ENCODE measurements at regions not wholly inside any gene's neighbourhood (a gene's known extent, or its start where the extent isn't known, plus 50 kb on each side); places are given as distances from the start of the nearest gene placed in this dataset.
"Not testable (repeated sequence)": the region's sequence is repeated elsewhere in the genome, so short reads cannot be mapped to it uniquely, and the experiment has no call there.

GRCh38 chr14:105752420-105752819 is 226.0 kb downstream of the TMEM121 start:
- H3K27me3 ChIP-seq; H3K4me3 ChIP-seq; H3K27ac ChIP-seq; intact Hi-C loops (cut with DNase I); H3K4me1 ChIP-seq; H3K36me3 ChIP-seq (replicated peaks in 1 of 2; ENCODE audit: insufficient read depth in 1 of 2, low read depth in 2 of 2); H3K9me3 ChIP-seq; ATAC-seq; DNase-seq: not testable (repeated sequence)
- WGBS, 2 donors, result 46% methylated on average over 4 of the region's 7 CpGs; no CpG with 5 or more reads in 1 of the 2 donors

DNA sequence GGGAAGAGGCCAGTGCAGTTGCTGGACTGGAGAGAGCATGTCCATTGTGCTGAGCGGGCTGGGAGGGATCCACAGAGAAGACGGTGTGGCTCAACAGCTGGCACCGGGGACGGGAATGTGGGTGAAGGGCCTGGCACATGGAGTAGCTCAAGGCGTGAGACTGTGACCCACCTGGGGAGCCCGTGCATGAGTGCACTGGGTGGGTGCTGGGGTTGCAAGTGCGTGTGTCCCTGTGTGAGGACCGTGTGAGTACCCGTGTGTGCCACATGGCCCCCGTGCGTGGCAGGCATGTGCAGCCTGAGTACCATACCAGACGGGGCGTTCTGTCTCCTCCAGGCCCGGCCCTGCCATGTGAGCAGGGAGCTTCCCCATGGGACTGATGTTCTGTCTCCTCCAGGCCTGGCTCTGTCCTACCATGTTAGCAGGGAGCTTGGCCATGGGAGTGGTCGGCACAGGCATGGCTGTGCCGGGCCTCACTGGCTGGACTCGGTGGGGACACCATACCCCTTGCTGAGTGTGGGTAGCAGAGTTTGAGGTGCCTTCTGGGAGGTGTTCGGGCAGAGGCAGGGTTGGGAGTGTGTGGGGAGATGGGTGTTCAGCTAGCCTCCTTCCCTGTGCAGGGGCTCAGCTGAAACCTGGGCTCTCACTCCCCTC is 234.4 kb downstream of the TMEM121 start:
- peak overlapping the region in 1 of 4 donors; percentile 57 for H3K27ac ChIP-seq
- no peaks in the 10 kb centered on the region for H3K9me3 ChIP-seq
- no peak for DNase-seq
- no peak for TF ChIP-seq POLR2A (IDR thresholded peaks at IDR 0.05)
- TF ChIP-seq, protein P1, sequence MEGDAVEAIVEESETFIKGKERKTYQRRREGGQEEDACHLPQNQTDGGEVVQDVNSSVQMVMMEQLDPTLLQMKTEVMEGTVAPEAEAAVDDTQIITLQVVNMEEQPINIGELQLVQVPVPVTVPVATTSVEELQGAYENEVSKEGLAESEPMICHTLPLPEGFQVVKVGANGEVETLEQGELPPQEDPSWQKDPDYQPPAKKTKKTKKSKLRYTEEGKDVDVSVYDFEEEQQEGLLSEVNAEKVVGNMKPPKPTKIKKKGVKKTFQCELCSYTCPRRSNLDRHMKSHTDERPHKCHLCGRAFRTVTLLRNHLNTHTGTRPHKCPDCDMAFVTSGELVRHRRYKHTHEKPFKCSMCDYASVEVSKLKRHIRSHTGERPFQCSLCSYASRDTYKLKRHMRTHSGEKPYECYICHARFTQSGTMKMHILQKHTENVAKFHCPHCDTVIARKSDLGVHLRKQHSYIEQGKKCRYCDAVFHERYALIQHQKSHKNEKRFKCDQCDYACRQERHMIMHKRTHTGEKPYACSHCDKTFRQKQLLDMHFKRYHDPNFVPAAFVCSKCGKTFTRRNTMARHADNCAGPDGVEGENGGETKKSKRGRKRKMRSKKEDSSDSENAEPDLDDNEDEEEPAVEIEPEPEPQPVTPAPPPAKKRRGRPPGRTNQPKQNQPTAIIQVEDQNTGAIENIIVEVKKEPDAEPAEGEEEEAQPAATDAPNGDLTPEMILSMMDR (IDR thresholded peaks at IDR 0.05), result no peak
- H3K27me3 ChIP-seq, result no peaks in the 10 kb centered on the region
- intact Hi-C loops (cut with DNase I), result no loop called here
- ATAC-seq, result no peak
- no peaks in the 10 kb centered on the region for H3K36me3 ChIP-seq (replicated peaks in 1 of 2; ENCODE audit: insufficient read depth in 1 of 2, low read depth in 2 of 2)
- 59 to 77% methylated on average over 9 to 14 of the region's 18 CpGs for WGBS, 2 donors
- no peak overlapping the region for H3K4me3 ChIP-seq
- H3K4me1 ChIP-seq, result no peaks in the 10 kb centered on the region

DNA sequence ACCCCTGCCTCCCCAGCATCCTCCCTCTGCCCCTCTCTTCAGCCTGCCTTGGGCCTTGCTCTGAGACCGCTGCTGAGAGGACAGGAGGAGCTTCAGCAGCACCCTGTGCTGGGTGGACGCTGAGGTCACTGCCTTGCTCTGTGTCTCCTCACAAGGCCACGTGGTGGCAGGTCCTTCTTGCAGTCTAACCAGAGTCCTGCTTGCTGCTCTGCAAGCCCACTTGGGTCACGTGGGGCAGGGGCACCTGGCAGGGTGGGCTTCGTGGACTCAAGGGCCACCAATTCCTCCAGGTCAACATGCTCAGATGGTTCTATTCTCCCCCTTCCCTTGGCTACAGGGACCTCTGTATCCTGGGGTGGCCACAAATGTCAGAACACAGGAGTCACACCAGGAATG is 235.0 kb downstream of the TMEM121 start:
- H3K9me3 ChIP-seq; DNase-seq; H3K4me3 ChIP-seq; intact Hi-C loops (cut with DNase I); H3K27ac ChIP-seq; ATAC-seq; H3K27me3 ChIP-seq; H3K36me3 ChIP-seq (replicated peaks in 1 of 2; ENCODE audit: insufficient read depth in 1 of 2, low read depth in 2 of 2); H3K4me1 ChIP-seq: not testable (repeated sequence)
- WGBS, 2 donors, result 47 to 77% methylated on average over 4 to 5 of the region's 5 CpGs

DNA sequence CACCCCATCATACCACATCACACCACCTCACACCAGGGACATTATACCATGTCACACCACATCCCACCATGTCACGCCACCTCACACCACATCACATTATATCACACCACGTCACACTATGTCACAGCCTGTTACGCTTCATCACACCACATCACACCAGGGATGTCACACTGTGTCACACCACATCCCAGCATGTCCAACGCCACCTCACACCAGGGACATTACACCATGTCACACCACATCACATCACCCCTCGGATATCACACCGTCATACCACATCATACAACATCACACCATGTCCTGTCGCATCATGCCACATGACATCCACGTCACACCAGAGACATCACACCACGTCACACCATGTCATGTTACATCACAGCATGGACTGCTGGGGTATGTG is 235.5 kb downstream of the TMEM121 start:
- H3K36me3 ChIP-seq (replicated peaks in 1 of 2; ENCODE audit: insufficient read depth in 1 of 2, low read depth in 2 of 2), result no peaks in the 10 kb centered on the region
- DNase-seq, result no peak
- intact Hi-C loops (cut with DNase I), result no loop called here
- ATAC-seq, result no peak
- no peaks in the 10 kb centered on the region for H3K4me1 ChIP-seq
- H3K9me3 ChIP-seq, result no peaks in the 10 kb centered on the region
- no peak overlapping the region for H3K27ac ChIP-seq
- no peaks in the 10 kb centered on the region for H3K27me3 ChIP-seq
- no peak for TF ChIP-seq POLR2A (IDR thresholded peaks at IDR 0.05)
- TF ChIP-seq, protein P1 (IDR thresholded peaks at IDR 0.05), result no peak
- whole genome bisulfite sequencing, 2 donors, result 52 to 57% methylated on average over 9 of the region's 9 CpGs
- H3K4me3 ChIP-seq, result no peak overlapping the region

DNA sequence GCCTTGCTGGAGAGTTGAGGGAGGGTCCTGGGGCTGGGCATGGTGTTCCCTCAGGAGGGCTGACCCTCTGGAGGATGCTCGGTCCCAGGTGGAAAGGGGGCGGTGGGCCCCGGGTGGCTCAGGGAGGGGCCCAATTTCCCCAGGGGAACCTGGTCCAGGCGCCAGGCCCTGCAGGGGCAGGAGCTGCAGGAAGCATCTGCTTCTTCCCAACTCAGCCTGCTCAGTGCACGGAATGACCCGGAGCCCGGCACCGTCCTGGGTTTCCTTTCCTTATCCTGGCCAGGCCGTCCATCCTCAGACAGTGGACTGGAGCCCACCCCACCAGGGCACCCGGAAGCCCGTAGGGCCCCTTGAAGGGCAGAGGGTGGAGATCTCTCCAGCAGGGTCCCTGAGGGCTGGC is 235.9 kb downstream of the TMEM121 start:
- H3K27ac ChIP-seq; H3K4me1 ChIP-seq; H3K4me3 ChIP-seq; H3K9me3 ChIP-seq; ATAC-seq; intact Hi-C loops (cut with DNase I); DNase-seq; H3K36me3 ChIP-seq (replicated peaks in 1 of 2; ENCODE audit: insufficient read depth in 1 of 2, low read depth in 2 of 2); H3K27me3 ChIP-seq: not testable (repeated sequence)
- WGBS, 2 donors, result 0% methylated on average over 1 of the region's 11 CpGs; no CpG with 5 or more reads in 1 of the 2 donors

- H3K4me3 ChIP-seq; H3K36me3 ChIP-seq (replicated peaks in 1 of 2; ENCODE audit: insufficient read depth in 1 of 2, low read depth in 2 of 2); H3K9me3 ChIP-seq; DNase-seq; H3K27me3 ChIP-seq; H3K27ac ChIP-seq; ATAC-seq; H3K4me1 ChIP-seq; intact Hi-C loops (cut with DNase I): not testable (repeated sequence)
- 53 to 61% methylated on average over 18 to 28 of the region's 35 CpGs for WGBS, 2 donors
Measured at GRCh38 chr14:105764254-105764901, 238.0 kb downstream of the TMEM121 start.

- H3K36me3 ChIP-seq (replicated peaks in 1 of 2; ENCODE audit: insufficient read depth in 1 of 2, low read depth in 2 of 2); H3K27ac ChIP-seq; H3K27me3 ChIP-seq; intact Hi-C loops (cut with DNase I); ATAC-seq; H3K4me1 ChIP-seq; H3K9me3 ChIP-seq; H3K4me3 ChIP-seq: not testable (repeated sequence)
- DNase-seq, result peak in 2 of 4 donors; percentile 27 to 50
- 60 to 69% methylated on average over 4 to 10 of the region's 23 CpGs for WGBS, 2 donors
Measured at GRCh38 chr14:105765072-105765825, 238.9 kb downstream of the TMEM121 start.

Data from body of pancreas (tissue), 4 donors.